ENCODE measurements at regions not wholly inside any gene's neighbourhood (a gene's known extent, or its start where the extent isn't known, plus 50 kb on each side); places are given as distances from the start of the nearest gene placed in this dataset.
"Not testable (repeated sequence)": the region's sequence is repeated elsewhere in the genome, so short reads cannot be mapped to it uniquely, and the experiment has no call there.

DNA sequence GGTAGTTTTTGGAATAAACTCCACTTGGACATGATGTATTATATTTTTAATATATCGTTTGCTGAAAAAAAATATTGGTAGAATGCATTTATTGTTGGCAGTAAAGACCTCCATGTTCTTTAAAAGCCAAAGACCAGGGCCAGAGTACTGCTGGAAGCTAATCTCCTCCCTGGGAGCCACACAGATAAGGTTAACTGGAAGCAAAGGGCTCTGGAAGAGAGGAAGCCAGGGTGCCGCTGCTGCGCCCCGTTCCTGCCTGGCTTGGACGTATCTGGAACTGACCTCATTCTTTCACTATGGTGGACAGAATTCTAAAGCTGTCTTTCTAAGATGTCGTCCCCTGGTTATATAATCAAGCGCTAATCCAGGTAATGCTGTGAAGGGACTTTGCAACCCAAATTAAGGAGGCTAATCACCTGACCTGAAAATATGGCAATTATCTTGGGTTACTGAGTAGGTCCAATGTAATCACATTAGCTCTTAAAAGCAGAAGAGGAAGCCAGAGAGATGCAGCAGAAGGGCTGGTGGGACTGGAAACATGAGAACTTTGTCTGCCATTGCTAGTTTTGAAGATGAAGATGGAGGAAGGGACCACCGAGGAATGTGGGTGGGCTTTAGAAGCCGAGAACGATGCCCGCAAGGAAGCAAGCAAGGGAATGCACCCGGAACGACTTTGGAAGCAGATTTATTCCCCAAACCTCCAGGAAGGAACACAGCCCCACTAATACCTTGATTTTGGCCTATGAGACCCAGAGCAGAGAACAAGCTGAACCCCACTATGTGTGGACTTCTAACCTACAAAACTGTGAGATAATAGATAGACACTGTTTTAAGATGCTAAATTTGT lies 167.7 kb upstream of the KCNJ15 start:
- TF ChIP-seq, protein P1, sequence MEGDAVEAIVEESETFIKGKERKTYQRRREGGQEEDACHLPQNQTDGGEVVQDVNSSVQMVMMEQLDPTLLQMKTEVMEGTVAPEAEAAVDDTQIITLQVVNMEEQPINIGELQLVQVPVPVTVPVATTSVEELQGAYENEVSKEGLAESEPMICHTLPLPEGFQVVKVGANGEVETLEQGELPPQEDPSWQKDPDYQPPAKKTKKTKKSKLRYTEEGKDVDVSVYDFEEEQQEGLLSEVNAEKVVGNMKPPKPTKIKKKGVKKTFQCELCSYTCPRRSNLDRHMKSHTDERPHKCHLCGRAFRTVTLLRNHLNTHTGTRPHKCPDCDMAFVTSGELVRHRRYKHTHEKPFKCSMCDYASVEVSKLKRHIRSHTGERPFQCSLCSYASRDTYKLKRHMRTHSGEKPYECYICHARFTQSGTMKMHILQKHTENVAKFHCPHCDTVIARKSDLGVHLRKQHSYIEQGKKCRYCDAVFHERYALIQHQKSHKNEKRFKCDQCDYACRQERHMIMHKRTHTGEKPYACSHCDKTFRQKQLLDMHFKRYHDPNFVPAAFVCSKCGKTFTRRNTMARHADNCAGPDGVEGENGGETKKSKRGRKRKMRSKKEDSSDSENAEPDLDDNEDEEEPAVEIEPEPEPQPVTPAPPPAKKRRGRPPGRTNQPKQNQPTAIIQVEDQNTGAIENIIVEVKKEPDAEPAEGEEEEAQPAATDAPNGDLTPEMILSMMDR (IDR thresholded peaks at IDR 0.05; ENCODE audit: low read length, missing control alignments), result no peak
- H3K4me3 ChIP-seq (replicated peaks; ENCODE audit: low read depth, low read length), result no peak overlapping the region

GRCh38 chr21:38089763-38090046 lies 167.1 kb upstream of the KCNJ15 start:
- TF ChIP-seq, protein P1 (IDR thresholded peaks at IDR 0.05; ENCODE audit: low read length, missing control alignments), result no peak
- no peak for DNase-seq (ENCODE audit: low read depth)
- H3K4me3 ChIP-seq (replicated peaks; ENCODE audit: low read depth, low read length), result no peak overlapping the region

More for the DNA sequence above, 167.7 kb upstream of the KCNJ15 start:
- DNase-seq (ENCODE audit: low read depth), result no peak

- not testable (repeated sequence) for H3K4me3 ChIP-seq (replicated peaks; ENCODE audit: low read depth, low read length); DNase-seq (ENCODE audit: low read depth)
These were observed 165.7 kb upstream of the KCNJ15 start for GRCh38 chr21:38091061-38091460.

DNA sequence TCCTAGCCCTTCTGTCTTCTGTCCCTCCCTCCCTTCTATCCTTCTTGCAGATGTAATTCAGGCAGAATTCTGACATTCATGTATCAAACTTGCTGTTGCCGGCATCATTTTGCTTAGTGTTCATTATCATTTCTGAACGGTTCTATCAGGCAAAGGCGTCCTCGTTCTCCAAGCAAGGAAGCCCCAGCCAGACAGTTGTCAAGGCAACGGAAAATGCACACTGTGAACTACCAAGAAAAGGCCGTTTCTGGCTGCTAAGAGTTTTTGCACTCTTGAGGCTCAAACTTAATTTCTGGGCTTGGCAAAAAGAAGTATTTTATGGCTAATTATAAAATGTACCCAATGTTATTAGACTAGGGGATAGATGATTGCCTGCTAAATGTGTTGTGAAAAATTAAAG lies 164.7 kb upstream of the KCNJ15 start:
- DNase-seq (ENCODE audit: low read depth), result no peak
- H3K4me3 ChIP-seq (replicated peaks; ENCODE audit: low read depth, low read length), result no peak overlapping the region
- TF ChIP-seq, protein P1 (IDR thresholded peaks at IDR 0.05; ENCODE audit: low read length, missing control alignments), result no peak

DNA sequence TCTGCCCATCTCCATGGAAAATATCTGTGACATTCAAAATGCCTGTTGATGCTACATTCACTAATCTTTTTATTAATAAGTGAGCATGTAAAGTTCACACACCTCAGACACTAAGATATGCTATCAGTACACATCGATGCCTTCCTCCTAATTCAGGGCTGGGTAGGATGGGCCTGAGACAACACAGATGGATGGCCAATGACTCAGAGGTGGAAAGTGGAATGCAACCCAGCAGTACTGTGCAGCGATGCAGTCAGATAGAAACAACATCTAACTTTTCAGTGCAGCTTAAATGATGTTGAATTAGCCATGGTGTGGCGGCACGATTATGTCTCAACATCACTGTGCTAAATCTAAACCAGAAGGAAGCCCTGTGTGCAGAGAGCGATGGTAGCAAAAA lies 161.6 kb upstream of the KCNJ15 start:
- H3K4me3 ChIP-seq (replicated peaks; ENCODE audit: low read depth, low read length), result no peak overlapping the region
- no peak for DNase-seq (ENCODE audit: low read depth)
- TF ChIP-seq, protein P1 (IDR thresholded peaks at IDR 0.05; ENCODE audit: low read length, missing control alignments), result no peak

DNA sequence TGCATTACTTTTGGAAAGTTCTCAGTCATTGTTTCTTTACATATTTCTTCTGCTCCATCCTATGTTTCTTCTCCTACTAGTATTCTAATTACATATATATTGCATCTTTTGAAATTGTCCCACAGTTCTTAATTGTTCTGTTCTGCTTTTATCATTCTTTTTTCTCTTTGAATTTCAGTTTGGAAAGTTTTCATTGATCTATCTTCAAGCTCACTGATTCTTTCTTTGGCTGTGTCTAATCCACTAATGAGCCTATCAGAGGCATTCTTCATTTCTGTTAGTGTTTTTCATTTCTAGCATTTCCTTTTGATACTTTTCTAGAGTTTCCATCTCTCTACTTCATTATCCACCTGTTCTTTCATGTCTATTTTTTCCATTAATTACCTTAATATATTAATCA lies 159.0 kb upstream of the KCNJ15 start:
- TF ChIP-seq, protein P1 (IDR thresholded peaks at IDR 0.05; ENCODE audit: low read length, missing control alignments), result no peak
- DNase-seq (ENCODE audit: low read depth), result no peak
- H3K4me3 ChIP-seq (replicated peaks; ENCODE audit: low read depth, low read length), result no peak overlapping the region

- TF ChIP-seq, protein P1 (IDR thresholded peaks at IDR 0.05; ENCODE audit: low read length, missing control alignments), result no peak
- DNase-seq (ENCODE audit: low read depth), result no peak
- no peak overlapping the region for H3K4me3 ChIP-seq (replicated peaks; ENCODE audit: low read depth, low read length)
These were observed 144.5 kb upstream of the KCNJ15 start for GRCh38 chr21:38112219-38112789.

Measured in fibroblast of pulmonary artery (primary cell).